ENCODE measurements at regions not wholly inside any gene's neighbourhood (a gene's known extent, or its start where the extent isn't known, plus 50 kb on each side); places are given as distances from the start of the nearest gene placed in this dataset.

DNA sequence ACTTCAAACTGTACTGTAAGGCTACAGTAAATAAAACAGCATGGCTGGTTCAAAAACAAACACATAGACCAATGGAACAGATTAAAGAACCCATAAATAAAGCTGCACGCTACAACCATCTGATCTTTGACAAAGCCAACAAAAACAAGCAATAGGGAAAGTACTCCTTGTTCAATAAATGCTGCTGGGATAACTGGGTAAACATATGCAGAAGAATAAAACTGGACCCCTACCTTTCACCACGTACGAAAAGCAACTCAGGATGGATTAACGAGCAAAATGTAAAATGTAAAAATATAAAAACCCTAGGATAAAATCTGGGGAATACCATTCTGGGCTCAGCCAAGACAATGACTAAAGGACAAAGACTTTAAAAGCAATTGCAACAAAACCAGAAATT lies 201.8 kb upstream of the PGR start:
- TF ChIP-seq, protein P1, sequence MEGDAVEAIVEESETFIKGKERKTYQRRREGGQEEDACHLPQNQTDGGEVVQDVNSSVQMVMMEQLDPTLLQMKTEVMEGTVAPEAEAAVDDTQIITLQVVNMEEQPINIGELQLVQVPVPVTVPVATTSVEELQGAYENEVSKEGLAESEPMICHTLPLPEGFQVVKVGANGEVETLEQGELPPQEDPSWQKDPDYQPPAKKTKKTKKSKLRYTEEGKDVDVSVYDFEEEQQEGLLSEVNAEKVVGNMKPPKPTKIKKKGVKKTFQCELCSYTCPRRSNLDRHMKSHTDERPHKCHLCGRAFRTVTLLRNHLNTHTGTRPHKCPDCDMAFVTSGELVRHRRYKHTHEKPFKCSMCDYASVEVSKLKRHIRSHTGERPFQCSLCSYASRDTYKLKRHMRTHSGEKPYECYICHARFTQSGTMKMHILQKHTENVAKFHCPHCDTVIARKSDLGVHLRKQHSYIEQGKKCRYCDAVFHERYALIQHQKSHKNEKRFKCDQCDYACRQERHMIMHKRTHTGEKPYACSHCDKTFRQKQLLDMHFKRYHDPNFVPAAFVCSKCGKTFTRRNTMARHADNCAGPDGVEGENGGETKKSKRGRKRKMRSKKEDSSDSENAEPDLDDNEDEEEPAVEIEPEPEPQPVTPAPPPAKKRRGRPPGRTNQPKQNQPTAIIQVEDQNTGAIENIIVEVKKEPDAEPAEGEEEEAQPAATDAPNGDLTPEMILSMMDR (IDR thresholded peaks at IDR 0.05; ENCODE audit: low read depth, low read length): no peak
- no peak for TF ChIP-seq EZH2phosphoT487 (IDR thresholded peaks at IDR 0.05; ENCODE audit: low read depth)
